GM12878 (cell line): ENCODE measurements at regions not wholly inside any gene's neighbourhood (a gene's known extent, or its start where the extent isn't known, plus 50 kb on each side); places are given as distances from the start of the nearest gene placed in this dataset.

Source experiments
- ATAC-seq: fragments of 200-7000 bp; cut with Tn5 transposase; 3 replicates; pipeline ENCODE4 v1.9.1; 2020; ENCODE audit warnings: mild to moderate bottlenecking, moderate library complexity
- BruUV-seq: library from RNA; stranded (reverse); fragments of 400-500 nt; replicated peaks from 2 replicates; lab custom pipeline; 2021; lab: Mats Ljungman, UMichigan
- CTCF ChIA-PET: fragments of 300-600 bp; sonication (Branson Sonifier 250); formaldehyde crosslinking; extraction: SDS; loops from one replicate; lab custom pipeline; 2021; ENCODE audit warnings: inconsistent platforms; lab: Yijun Ruan, JAX
- POLR2A ChIA-PET: fragments of 350-600 bp; formaldehyde crosslinking; extraction: SDS; loops from one replicate; lab custom pipeline; 2021; ENCODE audit warnings: inconsistent platforms; lab: Charles Lee
- RAD21 ChIA-PET: fragments of 300-600 bp; sonication (Branson Sonifier 250); formaldehyde crosslinking; loops from one replicate; lab custom pipeline; 2023; ENCODE audit warnings: antibody characterized with exemption; ENCODE audit not compliant: unreplicated experiment; lab: Charles Lee
- SMC1A ChIA-PET: fragments of 300-600 bp; sonication (Branson Sonifier 250); formaldehyde crosslinking; loops from one replicate; lab custom pipeline; 2023; ENCODE audit not compliant: unreplicated experiment, uncharacterized antibody; lab: Charles Lee
- DNase-seq: peaks from one replicate; pipeline ENCODE4 v3.0.0-alpha.2; 2011; ENCODE audit warnings: low read depth, low spot score
- FAIRE-seq: peaks from 3 replicates; lab custom pipeline; 2011; peaks lifted over from hg19 to GRCh38; lab: Jason Lieb, UNC
- H2AFZ ChIP-seq: 2 replicates; pipeline ENCODE4 v1.6.0; 2011; ENCODE audit warnings: low read depth, low read length, control low read depth; ENCODE audit not compliant: control insufficient read depth
- H3K27ac ChIP-seq: 2 replicates; pipeline ENCODE4 v1.5.1; 2011; ENCODE audit warnings: control low read depth; ENCODE audit not compliant: control insufficient read depth, insufficient read depth
- H3K27me3 ChIP-seq, 2 experiments: replicated peaks in 1 of 2; 2 replicates each; pipeline versions ENCODE4 v1.6.0 to v1.6.1; 2011; ENCODE audit warnings: low read length in 1 of 2; ENCODE audit not compliant: control insufficient read depth in 2 of 2, insufficient read depth in 2 of 2
- H3K36me3 ChIP-seq, 2 experiments: 2 replicates each; pipeline ENCODE4 v1.5.1; 2011; ENCODE audit warnings: low read length in 1 of 2; ENCODE audit not compliant: control insufficient read depth in 2 of 2, insufficient read depth in 2 of 2
- H3K4me1 ChIP-seq: 2 replicates; pipeline ENCODE4 v1.6.1; 2011; ENCODE audit warnings: mild to moderate bottlenecking, low read length, moderate library complexity, mixed read lengths; ENCODE audit not compliant: control insufficient read depth, insufficient read depth
- H3K4me2 ChIP-seq: 2 replicates; pipeline ENCODE4 v1.6.0; 2011; ENCODE audit warnings: control low read depth; ENCODE audit not compliant: control insufficient read depth, insufficient read depth
- H3K4me3 ChIP-seq: fragments of 200-600 bp; sonication (generic); 2 replicates; pipeline ENCODE4 v1.5.1; 2016
- H3K79me2 ChIP-seq: 2 replicates; pipeline ENCODE4 v1.6.0; 2011; ENCODE audit warnings: low read length; ENCODE audit not compliant: control insufficient read depth, insufficient read depth
- H3K9ac ChIP-seq: 2 replicates; pipeline ENCODE4 v1.8.0; 2011; ENCODE audit warnings: low read length, control low read depth, mixed read lengths; ENCODE audit not compliant: control insufficient read depth, insufficient read depth
- H3K9me3 ChIP-seq: replicated peaks from 3 replicates; pipeline ENCODE4 v1.5.1; 2011; ENCODE audit warnings: mild to moderate bottlenecking, low read length; ENCODE audit not compliant: control insufficient read depth, insufficient read depth
- H4K20me1 ChIP-seq: 2 replicates; pipeline ENCODE4 v1.6.0; 2011; ENCODE audit not compliant: control insufficient read depth, insufficient read depth
- CBX3 ChIP-seq: fragments of 200-600 bp; sonication (generic); IDR thresholded peaks from 2 replicates; pipeline ENCODE4 v1.6.1; 2016; ENCODE audit warnings: low read depth, borderline replicate concordance
- CTCF ChIP-seq, 3 experiments: IDR thresholded peaks in 2 of 3; conservative IDR thresholded peaks in 1 of 3; 2 replicates each; pipeline ENCODE4 v1.5.1; 2011; ENCODE audit warnings: low read depth in 3 of 3, low read length in 3 of 3, mild to moderate bottlenecking in 3 of 3, control low read depth in 2 of 3, moderate library complexity in 2 of 3, inconsistent platforms in 1 of 3, mixed read lengths in 1 of 3; ENCODE audit not compliant: control insufficient read depth in 2 of 3, insufficient read depth in 1 of 3; ENCODE audit errors: extremely low read depth in 1 of 3
- ELK1 ChIP-seq: IDR thresholded peaks from 2 replicates; pipeline ENCODE4 v1.6.1; 2012; ENCODE audit warnings: low read depth, low read length, improper control_type of control experiment
- ETV6 ChIP-seq, 2 experiments: fragments of 450-650 bp in 1 of 2; IDR thresholded peaks in 1 of 2; conservative IDR thresholded peaks in 1 of 2; 2 replicates each; pipeline ENCODE4 v1.6.1; 2014; ENCODE audit warnings: antibody characterized with exemption in 1 of 2, borderline replicate concordance in 1 of 2, low read depth in 1 of 2, mild to moderate bottlenecking in 1 of 2, moderate library complexity in 1 of 2
- HCFC1 ChIP-seq: fragments of 150-350 bp; IDR thresholded peaks from 2 replicates; pipeline ENCODE4 v1.6.1; 2014; ENCODE audit warnings: low read length
- RAD21 ChIP-seq: IDR thresholded peaks from 2 replicates; pipeline ENCODE4 v1.6.1; 2011; ENCODE audit warnings: mild to moderate bottlenecking, low read depth, low read length, moderate library complexity; ENCODE audit not compliant: insufficient read depth
- RCOR1 ChIP-seq: conservative IDR thresholded peaks from 2 replicates; pipeline ENCODE4 v1.6.1; 2012; ENCODE audit warnings: low read depth, low read length, improper control_type of control experiment
- RELA ChIP-seq: fragments of 450-650 bp; IDR thresholded peaks from 2 replicates; pipeline ENCODE4 v1.8.0; 2014; ENCODE audit warnings: borderline replicate concordance; ENCODE audit not compliant: partially characterized antibody
- WRNIP1 ChIP-seq: IDR thresholded peaks from 2 replicates; pipeline ENCODE4 v1.6.1; 2011; ENCODE audit warnings: low read depth, low read length, improper control_type of control experiment, borderline replicate concordance
- ZBTB11 ChIP-seq: fragments of 450-650 bp; formaldehyde crosslinking; IDR thresholded peaks from 2 replicates; pipeline ENCODE4 v1.5.0; 2022; ENCODE audit warnings: mild to moderate bottlenecking, missing genetic modification characterization
- ZBTB40 ChIP-seq: fragments of 450-650 bp; IDR thresholded peaks from 2 replicates; pipeline ENCODE4 v1.6.1; 2016; ENCODE audit warnings: mild to moderate bottlenecking, moderate library complexity, borderline replicate concordance
- ZZZ3 ChIP-seq: IDR thresholded peaks from 2 replicates; pipeline ENCODE4 v1.6.1; 2011; ENCODE audit warnings: low read depth; ENCODE audit not compliant: control insufficient read depth, insufficient read length
- WGBS: methylation state at CpG from one replicate; pipeline ENCODE4 v1.1.6; 2016; ENCODE audit warnings: low lambda C conversion rate; ENCODE audit not compliant: insufficient replicate concordance, insufficient coverage; ENCODE audit errors: missing lambda C conversion rate; 5-methylcytosine and 5-hydroxymethylcytosine counted together
- in situ Hi-C: fragments of 300-500 bp; cut with MboI; formaldehyde crosslinking; loops from 9 replicates; pipeline ENCODE4 v1.14.3; 2018; ENCODE audit warnings: mixed read lengths
- intact Hi-C: fragments of 100-400 bp; cut with micrococcal nuclease; formaldehyde crosslinking; loops from one replicate; pipeline ENCODE4 v1.14.2; 2022; ENCODE audit not compliant: unreplicated experiment

- ChIA-PET CTCF (interaction anchor here (1.2 to 1.5 kb wide), 2 partner anchors 19 to 23 kb away, joined by 3 to 4 read pairs; no protein-coding TSS in a partner anchor), POLR2A (interaction anchor here (0.6 kb wide), 1 partner anchor 250 kb away, joined by 3 read pairs; no protein-coding TSS in a partner anchor), SMC1A (interaction anchor here (1.5 kb wide), 1 partner anchor 62 kb away, joined by 4 read pairs; no protein-coding TSS in a partner anchor), RAD21 (no interaction called here)
- WGBS: 0% methylated on average over 1 of the region's 1 CpG
- ATAC-seq: no peak
- BruUV-seq: no TSS peak
- H3K4me2 ChIP-seq: no peak overlapping the region
- no peak overlapping the region for H3K27ac ChIP-seq
- intact Hi-C loops: loop anchor here (2.0 kb wide), 1 partner anchor 36 kb away; no protein-coding TSS in a partner anchor
- FAIRE-seq: no peak
- H3K79me2 ChIP-seq: no peaks in the 10 kb centered on the region
- H3K27me3 ChIP-seq: no peaks in the 10 kb centered on the region
- DNase-seq: no peak
- H3K36me3 ChIP-seq: no peaks in the 10 kb centered on the region
- in situ Hi-C loops: no loop called here
- no peaks in the 10 kb centered on the region for H4K20me1 ChIP-seq
- H3K9ac ChIP-seq: no peak overlapping the region
- H3K4me3 ChIP-seq: no peak overlapping the region
- H2AFZ ChIP-seq: no peak overlapping the region
- no peaks in the 10 kb centered on the region; the same call in 2 of the 3 replicates for H3K9me3 ChIP-seq
- 0 out of 2 replicates have a peak, but pooled peaks cover 4% of the 10 kb centered on the region for H3K4me1 ChIP-seq
- TF ChIP-seq ELK1 (no peak), ETV6 (conservative IDR thresholded peaks at IDR 0.05 in 1 of 2, IDR thresholded peaks at IDR 0.05 in 1 of 2; ENCODE audit: borderline replicate concordance in 1 of 2, low read depth in 1 of 2) (no peak), ZBTB11 (no peak), RAD21 (no peak), CBX3 (no peak), RELA (no peak), CTCF (IDR thresholded peaks at IDR 0.05 in 2 of 3, conservative IDR thresholded peaks at IDR 0.05 in 1 of 3; ENCODE audit: control insufficient read depth in 2 of 3, extremely low read depth in 1 of 3, insufficient read depth in 1 of 3, low read depth in 3 of 3, low read length in 3 of 3) (no peak), ZZZ3 (no peak), HCFC1 (no peak), RCOR1 (no peak), WRNIP1 (no peak), ZBTB40 (no peak)
Observed at GRCh38 chr7:131921016-131921415, 364.6 kb upstream of the PODXL start.
